T-helper 2 cell treated with Interferon-gamma antibody and Interleukin-4, amounts not matched to agents 100 ng/mL and 5 ng/mL, for 36 hours (primary cell): ENCODE measurements at regions not wholly inside any gene's neighbourhood (a gene's known extent, or its start where the extent isn't known, plus 50 kb on each side); places are given as distances from the start of the nearest gene placed in this dataset.

Experiments used
- intact Hi-C: fragments of 100-400 bp; cut with micrococcal nuclease; formaldehyde crosslinking; loops from one replicate; pipeline ENCODE4 v1.15.1; 2023

- intact Hi-C loops: no loop called here
Measured at GRCh38 chr5:105952875-105953274, 1717.9 kb downstream of the EFNA5 start.

GRCh38 chr5:105947461-105947860, 1723.3 kb downstream of the EFNA5 start:
- intact Hi-C loops: no loop called here

GRCh38 chr5:105945203-105945972, 1725.3 kb downstream of the EFNA5 start:
- intact Hi-C loops: no loop called here

GRCh38 chr5:105940181-105940580, 1730.6 kb downstream of the EFNA5 start:
- intact Hi-C loops: no loop called here

- intact Hi-C loops: no loop called here
Measured at GRCh38 chr5:105934171-105934570, 1736.6 kb downstream of the EFNA5 start.

GRCh38 chr5:105931881-105932421, 1738.8 kb downstream of the EFNA5 start:
- intact Hi-C loops: no loop called here

GRCh38 chr5:105929858-105930257, 1740.9 kb downstream of the EFNA5 start:
- intact Hi-C loops: no loop called here

GRCh38 chr5:105924366-105924765, 1746.4 kb downstream of the EFNA5 start:
- intact Hi-C loops: no loop called here

GRCh38 chr5:105922574-105922973, 1748.2 kb downstream of the EFNA5 start:
- intact Hi-C loops: no loop called here

GRCh38 chr5:105922080-105922479, 1748.7 kb downstream of the EFNA5 start:
- intact Hi-C loops: no loop called here

- intact Hi-C loops: no loop called here
Measured at GRCh38 chr5:105917189-105917588, 1753.5 kb downstream of the EFNA5 start.

GRCh38 chr5:105907016-105907415, 1763.7 kb downstream of the EFNA5 start:
- intact Hi-C loops: no loop called here

- intact Hi-C loops: no loop called here
Measured at GRCh38 chr5:105905392-105905791, 1765.3 kb downstream of the EFNA5 start.

- intact Hi-C loops: no loop called here
Measured at GRCh38 chr5:105903069-105903468, 1767.7 kb downstream of the EFNA5 start.

GRCh38 chr5:105899726-105900125, 1771.0 kb downstream of the EFNA5 start:
- intact Hi-C loops: no loop called here

GRCh38 chr5:105898183-105898582, 1772.6 kb downstream of the EFNA5 start:
- intact Hi-C loops: no loop called here

- intact Hi-C loops: no loop called here
Measured at GRCh38 chr5:105885266-105885665, 1785.5 kb downstream of the EFNA5 start.

GRCh38 chr5:105882956-105883481, 1787.7 kb downstream of the EFNA5 start:
- intact Hi-C loops: no loop called here

- intact Hi-C loops: no loop called here
Measured at GRCh38 chr5:105878402-105878801, 1792.3 kb downstream of the EFNA5 start.

GRCh38 chr5:105877592-105877991, 1793.1 kb downstream of the EFNA5 start:
- intact Hi-C loops: no loop called here

GRCh38 chr5:105874316-105874715, 1796.4 kb downstream of the EFNA5 start:
- intact Hi-C loops: no loop called here

GRCh38 chr5:105872569-105873270, 1798.0 kb downstream of the EFNA5 start:
- intact Hi-C loops: no loop called here
